ENCODE measurements at regions not wholly inside any gene's neighbourhood (a gene's known extent, or its start where the extent isn't known, plus 50 kb on each side); places are given as distances from the start of the nearest gene placed in this dataset.

GRCh38 chr16:85523602-85524364, 89.3 kb upstream of the GSE1 start:
- TF ChIP-seq POLR2A (IDR thresholded peaks at IDR 0.05) (no peak), CTCF (IDR thresholded peaks at IDR 0.05) (no peak)
